H1 (cell line): ENCODE measurements at regions not wholly inside any gene's neighbourhood (a gene's known extent, or its start where the extent isn't known, plus 50 kb on each side); places are given as distances from the start of the nearest gene placed in this dataset.

Experiments used
- ATF2 ChIP-seq: IDR thresholded peaks from 2 replicates; pipeline ENCODE4 v1.6.1; 2012; ENCODE audit warnings: low read length, inconsistent platforms
- BCL11A ChIP-seq, 2 experiments: IDR thresholded peaks; one replicate each; pipeline ENCODE4 v1.6.1; 2011; ENCODE audit warnings: low read depth in 2 of 2, low read length in 2 of 2, mild to moderate bottlenecking in 2 of 2
- GABPA ChIP-seq: IDR thresholded peaks from 2 replicates; pipeline ENCODE4 v1.6.1; 2011; ENCODE audit warnings: mild to moderate bottlenecking, low read length, moderate library complexity, borderline replicate concordance; ENCODE audit not compliant: insufficient read depth

- no peak for TF ChIP-seq ATF2
- no peak for TF ChIP-seq GABPA
- TF ChIP-seq BCL11A (IDR thresholded peaks at IDR 0.05; ENCODE audit: low read depth in 2 of 2, low read length in 2 of 2), result no peak
- TF ChIP-seq, all 59 proteins: peak for 0
These were observed 153.1 kb upstream of the KLHL29 start (continued) for GRCh38 chr2:23231865-23232264.
